ENCODE measurements at regions not wholly inside any gene's neighbourhood (a gene's known extent, or its start where the extent isn't known, plus 50 kb on each side); places are given as distances from the start of the nearest gene placed in this dataset.

GRCh38 chr3:72580900-72581299, 267.3 kb downstream of the SHQ1 start:
- Histone ChIP-seq H3K9ac (ENCODE audit: extremely low read depth, insufficient read length, low read length) (no peak overlapping the region), H3K4me1 (ENCODE audit: insufficient read depth, low read length) (peaks cover 10% of the 10 kb centered on the region; the same call in 1 of the 2 replicates), H3K23me2 (ENCODE audit: insufficient read length, low read depth, low read length, poor library complexity, severe bottlenecking) (no peaks in the 10 kb centered on the region), H2BK20ac (ENCODE audit: low read depth, low read length, poor library complexity, severe bottlenecking) (no peak overlapping the region), H3K4me2 (ENCODE audit: insufficient read depth, insufficient read length, low read length) (no peak overlapping the region), H3K56ac (ENCODE audit: insufficient read length, low read depth, low read length) (no peak overlapping the region), H4K20me1 (ENCODE audit: control insufficient read depth, insufficient read depth, insufficient read length) (no peaks in the 10 kb centered on the region), H4K91ac (ENCODE audit: insufficient read length, low read depth, low read length) (no peak overlapping the region), H3T11ph (ENCODE audit: low read length) (no peak overlapping the region), H3K4ac (ENCODE audit: low read depth, low read length) (no peak overlapping the region), H3K23ac (ENCODE audit: insufficient read length, low read depth, low read length) (no peak overlapping the region), H4K8ac (replicated peaks; ENCODE audit: insufficient read length, low read depth, low read length) (no peak overlapping the region), H3K14ac (ENCODE audit: insufficient read depth, low read length) (no peak overlapping the region), H3K9me3 (ENCODE audit: control insufficient read depth, low read depth, low read length) (no peaks in the 10 kb centered on the region), H2BK15ac (ENCODE audit: low read depth, low read length) (no peak overlapping the region), H3K18ac (ENCODE audit: insufficient read length, low read depth, low read length) (no peak overlapping the region), H2BK12ac (ENCODE audit: insufficient read length, low read depth, low read length) (no peak overlapping the region), H2BK120ac (ENCODE audit: low read depth, low read length, poor library complexity, severe bottlenecking) (no peak overlapping the region), H4K5ac (ENCODE audit: insufficient read length, low read depth, low read length) (no peak overlapping the region), H3K79me1 (ENCODE audit: insufficient read depth, low read depth, low read length, poor library complexity, severe bottlenecking) (no peaks in the 10 kb centered on the region), H3K27me3 (ENCODE audit: insufficient read depth, low read length) (no peaks in the 10 kb centered on the region), H2BK5ac (ENCODE audit: insufficient read length, low read length) (no peak overlapping the region), H3K27ac (ENCODE audit: insufficient read length, low read depth, low read length) (no peak overlapping the region), H2AFZ (ENCODE audit: low read length) (no peak overlapping the region), H2AK5ac (ENCODE audit: insufficient read length, low read length) (no peak overlapping the region), H3K79me2 (ENCODE audit: insufficient read depth, low read length) (no peaks in the 10 kb centered on the region)
- H3K36me3 Mint-ChIP-seq (ENCODE audit: insufficient read depth in 1 of 3, low read depth in 3 of 3): no peaks in the 10 kb centered on the region
- H3K4me3 Mint-ChIP-seq: no peak overlapping the region
- no peak for DNase-seq
- TF ChIP-seq CTCF (conservative IDR thresholded peaks at IDR 0.05): no peak
- no CpG with 5 or more reads among the region's 2 CpGs for WGBS (ENCODE audit: extremely low coverage, insufficient read length, low lambda C conversion rate)
- no peaks in the 10 kb centered on the region; a peak in 1 of 5 replicates for H3K9me3 Mint-ChIP-seq
- H3K27me3 Mint-ChIP-seq (ENCODE audit: low read depth): peaks cover 8% of the 10 kb centered on the region
- peaks cover 24 to 28% of the 10 kb centered on the region in 2 experiments for H3K4me1 Mint-ChIP-seq
- no peak overlapping the region for H3K27ac Mint-ChIP-seq

All from H9 (cell line).